Nephron (organoid): ENCODE measurements at regions not wholly inside any gene's neighbourhood (a gene's known extent, or its start where the extent isn't known, plus 50 kb on each side); places are given as distances from the start of the nearest gene placed in this dataset.

ENCODE experiments used
- H3K27ac Mint-ChIP-seq, 3 experiments: 2 replicates each; pipeline ENCODE4 v1.8.0; 2020; ENCODE audit warnings: mixed read lengths in 3 of 3, mild to moderate bottlenecking in 2 of 3, moderate library complexity in 1 of 3
- H3K27me3 Mint-ChIP-seq: 2 replicates; pipeline ENCODE4 v1.8.0; 2021; ENCODE audit warnings: low read depth, mild to moderate bottlenecking, moderate library complexity, mixed read lengths
- H3K36me3 Mint-ChIP-seq: 2 replicates; pipeline ENCODE4 v1.8.0; 2020; ENCODE audit warnings: low read depth, mixed read lengths
- H3K4me1 Mint-ChIP-seq: 2 replicates; pipeline ENCODE4 v1.8.0; 2020; ENCODE audit warnings: mixed read lengths
- H3K4me3 Mint-ChIP-seq, 3 experiments: 2 replicates each; pipeline ENCODE4 v1.8.0; 2020; ENCODE audit warnings: mild to moderate bottlenecking in 3 of 3, mixed read lengths in 3 of 3, moderate library complexity in 2 of 3
- H3K9me3 Mint-ChIP-seq: 2 replicates; pipeline ENCODE4 v1.8.0; 2020; ENCODE audit warnings: mixed read lengths
- CTCF ChIP-seq, 3 experiments: fragments of 200-600 bp; sonication (generic); IDR thresholded peaks; one replicate each; pipeline ENCODE4 v1.5.0; 2021; ENCODE audit warnings: antibody characterized with exemption in 3 of 3; ENCODE audit not compliant: unreplicated experiment in 3 of 3

GRCh38 chrX:117215683-117216082, 752.9 kb upstream of the CT83 start:
- no peaks in the 10 kb centered on the region for H3K9me3 Mint-ChIP-seq
- H3K27me3 Mint-ChIP-seq = no peaks in the 10 kb centered on the region
- H3K36me3 Mint-ChIP-seq = no peaks in the 10 kb centered on the region
- H3K4me3 Mint-ChIP-seq = no peak overlapping the region
- no peak overlapping the region for H3K27ac Mint-ChIP-seq
- H3K4me1 Mint-ChIP-seq = no peaks in the 10 kb centered on the region
- no peak for TF ChIP-seq CTCF (IDR thresholded peaks at IDR 0.05; ENCODE audit: unreplicated experiment in 3 of 3)

GRCh38 chrX:117196481-117196880, 733.7 kb upstream of the CT83 start:
- Mint-ChIP-seq H3K27me3 (no peaks in the 10 kb centered on the region), H3K27ac (no peak overlapping the region), H3K36me3 (no peaks in the 10 kb centered on the region), H3K4me1 (no peaks in the 10 kb centered on the region), H3K9me3 (peaks cover 4% of the 10 kb centered on the region), H3K4me3 (no peak overlapping the region)
- no peak for TF ChIP-seq CTCF (IDR thresholded peaks at IDR 0.05; ENCODE audit: unreplicated experiment in 3 of 3)

GRCh38 chrX:117147249-117147648, 684.5 kb upstream of the CT83 start:
- no peaks in the 10 kb centered on the region for H3K36me3 Mint-ChIP-seq
- no peak overlapping the region for H3K27ac Mint-ChIP-seq
- no peak for TF ChIP-seq CTCF (IDR thresholded peaks at IDR 0.05; ENCODE audit: unreplicated experiment in 3 of 3)
- peaks cover 5% of the 10 kb centered on the region for H3K9me3 Mint-ChIP-seq
- no peaks in the 10 kb centered on the region for H3K27me3 Mint-ChIP-seq
- no peak overlapping the region for H3K4me3 Mint-ChIP-seq
- no peaks in the 10 kb centered on the region for H3K4me1 Mint-ChIP-seq

GRCh38 chrX:117138070-117138469, 675.3 kb upstream of the CT83 start:
- no peak overlapping the region for H3K27ac Mint-ChIP-seq
- no peak overlapping the region for H3K4me3 Mint-ChIP-seq
- no peaks in the 10 kb centered on the region for H3K4me1 Mint-ChIP-seq
- H3K27me3 Mint-ChIP-seq = no peaks in the 10 kb centered on the region
- TF ChIP-seq CTCF (IDR thresholded peaks at IDR 0.05; ENCODE audit: unreplicated experiment in 3 of 3) = no peak
- H3K9me3 Mint-ChIP-seq = no peaks in the 10 kb centered on the region
- H3K36me3 Mint-ChIP-seq = no peaks in the 10 kb centered on the region

- H3K4me1 Mint-ChIP-seq = no peaks in the 10 kb centered on the region
- TF ChIP-seq CTCF (IDR thresholded peaks at IDR 0.05; ENCODE audit: unreplicated experiment in 3 of 3) = no peak
- H3K9me3 Mint-ChIP-seq = peaks cover 5% of the 10 kb centered on the region
- no peaks in the 10 kb centered on the region for H3K36me3 Mint-ChIP-seq
- H3K27me3 Mint-ChIP-seq = no peaks in the 10 kb centered on the region
- no peak overlapping the region for H3K27ac Mint-ChIP-seq
- no peak overlapping the region for H3K4me3 Mint-ChIP-seq
These were observed 672.2 kb upstream of the CT83 start for GRCh38 chrX:117134983-117135382.

- no peak for TF ChIP-seq CTCF (IDR thresholded peaks at IDR 0.05; ENCODE audit: unreplicated experiment in 3 of 3)
- H3K4me3 Mint-ChIP-seq = no peak overlapping the region
- H3K36me3 Mint-ChIP-seq = no peaks in the 10 kb centered on the region
These were observed 657.9 kb upstream of the CT83 start for GRCh38 chrX:117120700-117121099.

More at GRCh38 chrX:117120700-117121099, 657.9 kb upstream of the CT83 start:
- Mint-ChIP-seq H3K4me1 (no peaks in the 10 kb centered on the region), H3K27me3 (no peaks in the 10 kb centered on the region), H3K27ac (no peak overlapping the region), H3K9me3 (peaks cover 11% of the 10 kb centered on the region)
